Activated naive CD4-positive, alpha-beta T cell treated with anti-CD3 and anti-CD28 coated beads, Interleukin-2, amount 50 U/mL, for 72 hours (primary cell): ENCODE measurements at regions not wholly inside any gene's neighbourhood (a gene's known extent, or its start where the extent isn't known, plus 50 kb on each side); places are given as distances from the start of the nearest gene placed in this dataset.

Experiments used
- ATAC-seq, 2 donors: fragments of 150-1000 bp; cut with Tn5 transposase; 2 replicates each; pipeline ENCODE4 v1.10.0; 2021; ENCODE audit warnings: mild to moderate bottlenecking in 2 of 2, moderate library complexity in 2 of 2
- DNase-seq, 2 donors: peaks; one replicate each; pipeline ENCODE4 v3.0.0; 2021 to 2022; ENCODE audit warnings: low spot score in 2 of 2
- H3K27ac Mint-ChIP-seq, 2 donors: one replicate each; pipeline ENCODE4 v1.8.0; 2022; ENCODE audit warnings: mild to moderate bottlenecking in 2 of 2, mixed read lengths in 2 of 2
- H3K36me3 Mint-ChIP-seq, 2 donors: one replicate each; pipeline ENCODE4 v1.8.0; 2022; ENCODE audit warnings: mixed read lengths in 2 of 2
- H3K9me3 Mint-ChIP-seq, 2 donors: one replicate each; pipeline ENCODE4 v1.8.0; 2022; ENCODE audit warnings: mixed read lengths in 2 of 2

GRCh38 chr5:168239325-168239724, 52.1 kb upstream of the WWC1 start:
- Mint-ChIP-seq H3K9me3 (no peaks in the 10 kb centered on the region), H3K36me3 (peaks cover 0 to 5% of the 10 kb centered on the region in 2 donors), H3K27ac (no peak overlapping the region)
- ATAC-seq, result no peak
- DNase-seq, result no peak
